RKO (cell line): ENCODE measurements at regions not wholly inside any gene's neighbourhood (a gene's known extent, or its start where the extent isn't known, plus 50 kb on each side); places are given as distances from the start of the nearest gene placed in this dataset.

Source experiments
- DNase-seq: peaks from one replicate; pipeline ENCODE4 v3.0.0-alpha.2; 2016; ENCODE audit warnings: low spot score

- no peak for DNase-seq
Measured at GRCh38 chr1:47554082-47554481, 116.2 kb downstream of the FOXD2 start.

GRCh38 chr1:47554901-47555300, 117.1 kb downstream of the FOXD2 start:
- no peak for DNase-seq

- DNase-seq: no peak
Measured at GRCh38 chr1:47555306-47555705, 117.5 kb downstream of the FOXD2 start.

- no peak for DNase-seq
Measured at GRCh38 chr1:47555841-47556560, 118.2 kb downstream of the FOXD2 start.

GRCh38 chr1:47557066-47557465, 119.2 kb downstream of the FOXD2 start:
- DNase-seq: no peak

GRCh38 chr1:47558601-47559593, 121.1 kb downstream of the FOXD2 start:
- DNase-seq: no peak

- no peak for DNase-seq
Measured at GRCh38 chr1:47559944-47560695, 122.3 kb downstream of the FOXD2 start.

GRCh38 chr1:47561523-47562007, 123.7 kb downstream of the FOXD2 start:
- no peak for DNase-seq

GRCh38 chr1:47562147-47562546, 124.3 kb downstream of the FOXD2 start:
- no peak for DNase-seq

GRCh38 chr1:47562799-47563198, 125.0 kb downstream of the FOXD2 start:
- DNase-seq: no peak

- no peak for DNase-seq
Measured at GRCh38 chr1:47563201-47563600, 125.4 kb downstream of the FOXD2 start.

GRCh38 chr1:47564570-47564969, 126.7 kb downstream of the FOXD2 start:
- DNase-seq: no peak

- DNase-seq: no peak
Measured at GRCh38 chr1:47565092-47565491, 127.2 kb downstream of the FOXD2 start.

- DNase-seq: no peak
Measured at GRCh38 chr1:47565676-47566075, 127.8 kb downstream of the FOXD2 start.

- no peak for DNase-seq
Measured at GRCh38 chr1:47568763-47569162, 130.9 kb downstream of the FOXD2 start.

GRCh38 chr1:47569261-47569660, 131.4 kb downstream of the FOXD2 start:
- no peak for DNase-seq

GRCh38 chr1:47569681-47570470, 132.0 kb downstream of the FOXD2 start:
- DNase-seq: peak; percentile 95

- DNase-seq: no peak
Measured at GRCh38 chr1:47571161-47571560, 133.3 kb downstream of the FOXD2 start.

- DNase-seq: no peak
Measured at GRCh38 chr1:47571952-47572351, 134.1 kb downstream of the FOXD2 start.

- DNase-seq: no peak
Measured at GRCh38 chr1:47572731-47573430, 135.0 kb downstream of the FOXD2 start.
